ENCODE measurements at regions not wholly inside any gene's neighbourhood (a gene's known extent, or its start where the extent isn't known, plus 50 kb on each side); places are given as distances from the start of the nearest gene placed in this dataset.

DNA sequence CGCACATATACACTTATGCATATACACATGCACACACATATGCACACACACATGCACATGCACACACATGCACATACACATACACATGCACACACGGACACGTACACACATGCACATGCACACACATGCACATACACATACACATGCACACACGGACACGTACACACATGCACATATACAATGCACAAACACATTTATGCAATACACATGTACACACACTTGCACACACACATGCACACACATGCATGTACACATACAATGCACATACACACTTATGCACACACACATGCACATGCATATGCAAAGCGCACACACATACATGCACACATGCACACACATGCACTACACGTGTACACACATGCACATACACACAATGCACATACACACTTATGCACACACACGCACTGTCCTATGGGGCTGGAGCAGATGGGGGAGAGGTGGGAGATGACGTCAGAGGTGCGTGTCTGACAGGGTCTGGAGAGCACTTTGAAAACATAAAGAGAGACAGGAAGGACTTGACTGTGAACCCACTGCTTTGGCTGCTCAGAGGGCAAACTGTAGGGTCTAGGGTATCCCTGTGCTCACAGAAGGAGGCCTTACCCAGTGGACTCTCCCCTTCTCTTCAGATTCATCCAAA, 108.2 kb downstream of the UQCRFS1 start:
- no peak overlapping the region for H3K4me3 ChIP-seq (replicated peaks; ENCODE audit: insufficient read depth, low read length)
- H3K27ac ChIP-seq (replicated peaks): no peak overlapping the region
- no peak for DNase-seq (ENCODE audit: low read depth in 1 of 2, low spot score in 1 of 2)
- TF ChIP-seq, protein P1, sequence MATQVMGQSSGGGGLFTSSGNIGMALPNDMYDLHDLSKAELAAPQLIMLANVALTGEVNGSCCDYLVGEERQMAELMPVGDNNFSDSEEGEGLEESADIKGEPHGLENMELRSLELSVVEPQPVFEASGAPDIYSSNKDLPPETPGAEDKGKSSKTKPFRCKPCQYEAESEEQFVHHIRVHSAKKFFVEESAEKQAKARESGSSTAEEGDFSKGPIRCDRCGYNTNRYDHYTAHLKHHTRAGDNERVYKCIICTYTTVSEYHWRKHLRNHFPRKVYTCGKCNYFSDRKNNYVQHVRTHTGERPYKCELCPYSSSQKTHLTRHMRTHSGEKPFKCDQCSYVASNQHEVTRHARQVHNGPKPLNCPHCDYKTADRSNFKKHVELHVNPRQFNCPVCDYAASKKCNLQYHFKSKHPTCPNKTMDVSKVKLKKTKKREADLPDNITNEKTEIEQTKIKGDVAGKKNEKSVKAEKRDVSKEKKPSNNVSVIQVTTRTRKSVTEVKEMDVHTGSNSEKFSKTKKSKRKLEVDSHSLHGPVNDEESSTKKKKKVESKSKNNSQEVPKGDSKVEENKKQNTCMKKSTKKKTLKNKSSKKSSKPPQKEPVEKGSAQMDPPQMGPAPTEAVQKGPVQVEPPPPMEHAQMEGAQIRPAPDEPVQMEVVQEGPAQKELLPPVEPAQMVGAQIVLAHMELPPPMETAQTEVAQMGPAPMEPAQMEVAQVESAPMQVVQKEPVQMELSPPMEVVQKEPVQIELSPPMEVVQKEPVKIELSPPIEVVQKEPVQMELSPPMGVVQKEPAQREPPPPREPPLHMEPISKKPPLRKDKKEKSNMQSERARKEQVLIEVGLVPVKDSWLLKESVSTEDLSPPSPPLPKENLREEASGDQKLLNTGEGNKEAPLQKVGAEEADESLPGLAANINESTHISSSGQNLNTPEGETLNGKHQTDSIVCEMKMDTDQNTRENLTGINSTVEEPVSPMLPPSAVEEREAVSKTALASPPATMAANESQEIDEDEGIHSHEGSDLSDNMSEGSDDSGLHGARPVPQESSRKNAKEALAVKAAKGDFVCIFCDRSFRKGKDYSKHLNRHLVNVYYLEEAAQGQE (IDR thresholded peaks at IDR 0.05; ENCODE audit: insufficient replicate concordance, low read depth): no peak
- TF ChIP-seq, protein P2, sequence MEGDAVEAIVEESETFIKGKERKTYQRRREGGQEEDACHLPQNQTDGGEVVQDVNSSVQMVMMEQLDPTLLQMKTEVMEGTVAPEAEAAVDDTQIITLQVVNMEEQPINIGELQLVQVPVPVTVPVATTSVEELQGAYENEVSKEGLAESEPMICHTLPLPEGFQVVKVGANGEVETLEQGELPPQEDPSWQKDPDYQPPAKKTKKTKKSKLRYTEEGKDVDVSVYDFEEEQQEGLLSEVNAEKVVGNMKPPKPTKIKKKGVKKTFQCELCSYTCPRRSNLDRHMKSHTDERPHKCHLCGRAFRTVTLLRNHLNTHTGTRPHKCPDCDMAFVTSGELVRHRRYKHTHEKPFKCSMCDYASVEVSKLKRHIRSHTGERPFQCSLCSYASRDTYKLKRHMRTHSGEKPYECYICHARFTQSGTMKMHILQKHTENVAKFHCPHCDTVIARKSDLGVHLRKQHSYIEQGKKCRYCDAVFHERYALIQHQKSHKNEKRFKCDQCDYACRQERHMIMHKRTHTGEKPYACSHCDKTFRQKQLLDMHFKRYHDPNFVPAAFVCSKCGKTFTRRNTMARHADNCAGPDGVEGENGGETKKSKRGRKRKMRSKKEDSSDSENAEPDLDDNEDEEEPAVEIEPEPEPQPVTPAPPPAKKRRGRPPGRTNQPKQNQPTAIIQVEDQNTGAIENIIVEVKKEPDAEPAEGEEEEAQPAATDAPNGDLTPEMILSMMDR (IDR thresholded peaks at IDR 0.05; ENCODE audit: insufficient read depth, low read length): no peak
- TF ChIP-seq SPI1 (IDR thresholded peaks at IDR 0.05; ENCODE audit: borderline replicate concordance, low read depth): no peak
- TF ChIP-seq GABPA (IDR thresholded peaks at IDR 0.05; ENCODE audit: low read depth): no peak
- no peak for TF ChIP-seq POLR2AphosphoS5 (IDR thresholded peaks at IDR 0.05; ENCODE audit: low read depth)
- no peaks in the 10 kb centered on the region for H3K27me3 ChIP-seq (ENCODE audit: insufficient read depth, poor library complexity, severe bottlenecking)

DNA sequence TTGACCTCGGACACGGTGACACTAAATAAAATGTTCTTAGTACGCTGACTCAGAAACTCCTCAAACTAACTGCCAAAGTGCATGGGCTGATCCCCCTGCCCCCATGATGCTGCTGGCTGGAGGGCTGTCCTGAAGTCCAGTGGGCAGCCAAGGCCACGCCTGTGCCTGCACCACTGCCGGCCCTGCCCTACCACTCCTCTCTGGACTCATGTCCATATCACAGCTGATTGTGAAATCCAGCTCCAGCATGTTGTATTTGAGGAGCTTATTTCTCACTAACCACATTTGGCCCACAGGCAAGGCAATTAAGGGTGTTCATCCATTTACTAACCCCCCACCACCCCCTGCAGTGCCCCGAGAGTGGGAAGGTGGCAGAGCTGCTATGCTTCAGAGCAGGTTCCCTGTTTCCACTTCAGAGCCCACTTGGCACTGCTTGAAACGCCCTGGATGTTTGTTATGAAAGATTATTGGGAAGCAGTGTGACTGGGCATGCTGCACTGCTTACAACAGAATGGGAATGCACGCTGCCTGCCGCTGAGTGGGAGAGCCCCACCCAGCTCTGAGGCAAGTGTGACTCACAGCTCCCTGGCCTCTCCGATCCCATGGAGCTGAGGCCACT, 114.0 kb downstream of the UQCRFS1 start:
- Histone ChIP-seq H3K27ac (replicated peaks) (no peak overlapping the region), H3K4me3 (replicated peaks; ENCODE audit: insufficient read depth, low read length) (no peak overlapping the region), H3K27me3 (ENCODE audit: insufficient read depth, poor library complexity, severe bottlenecking) (no peaks in the 10 kb centered on the region)
- no peak for DNase-seq (ENCODE audit: low read depth in 1 of 2, low spot score in 1 of 2)
- TF ChIP-seq SPI1 (IDR thresholded peaks at IDR 0.05; ENCODE audit: borderline replicate concordance, low read depth) (no peak), GABPA (IDR thresholded peaks at IDR 0.05; ENCODE audit: low read depth) (no peak), POLR2AphosphoS5 (IDR thresholded peaks at IDR 0.05; ENCODE audit: low read depth) (no peak)
- TF ChIP-seq, protein P1 (IDR thresholded peaks at IDR 0.05; ENCODE audit: insufficient replicate concordance, low read depth): no peak
- TF ChIP-seq, protein P2 (IDR thresholded peaks at IDR 0.05; ENCODE audit: insufficient read depth, low read length): no peak

DNA sequence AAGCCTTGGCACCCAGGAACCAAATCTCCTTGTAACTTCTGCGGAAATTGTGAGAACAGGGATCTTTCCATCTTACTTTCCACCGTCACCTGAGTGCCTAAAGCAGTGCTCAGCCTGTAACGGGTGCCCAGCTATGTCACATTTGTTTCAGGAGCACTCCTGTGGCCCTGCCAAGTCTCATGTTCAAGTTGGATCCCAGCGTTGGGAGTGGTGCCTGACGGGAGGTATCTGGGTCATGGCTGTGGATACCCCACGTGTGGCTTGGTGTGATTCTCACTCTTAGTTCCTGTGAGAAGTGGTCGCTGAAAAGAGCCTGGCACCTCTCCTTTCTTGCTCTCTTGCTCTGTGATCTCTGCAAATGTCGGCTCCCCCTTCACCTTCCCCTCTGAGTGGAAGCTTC, 114.9 kb downstream of the UQCRFS1 start:
- Histone ChIP-seq H3K27me3 (ENCODE audit: insufficient read depth, poor library complexity, severe bottlenecking) (no peaks in the 10 kb centered on the region), H3K27ac (replicated peaks) (no peak overlapping the region), H3K4me3 (replicated peaks; ENCODE audit: insufficient read depth, low read length) (no peak overlapping the region)
- TF ChIP-seq GABPA (IDR thresholded peaks at IDR 0.05; ENCODE audit: low read depth): no peak
- TF ChIP-seq, protein P1 (IDR thresholded peaks at IDR 0.05; ENCODE audit: insufficient replicate concordance, low read depth): no peak
- TF ChIP-seq POLR2AphosphoS5 (IDR thresholded peaks at IDR 0.05; ENCODE audit: low read depth): no peak
- no peak for TF ChIP-seq SPI1 (IDR thresholded peaks at IDR 0.05; ENCODE audit: borderline replicate concordance, low read depth)
- TF ChIP-seq, protein P2 (IDR thresholded peaks at IDR 0.05; ENCODE audit: insufficient read depth, low read length): no peak
- no peak for DNase-seq (ENCODE audit: low read depth in 1 of 2, low spot score in 1 of 2)
